Ishikawa (cell line): ENCODE measurements at regions not wholly inside any gene's neighbourhood (a gene's known extent, or its start where the extent isn't known, plus 50 kb on each side); places are given as distances from the start of the nearest gene placed in this dataset.

Experiments
- CEBPB ChIP-seq: IDR thresholded peaks from 2 replicates; pipeline ENCODE4 v1.6.1; 2012
- CREB1 ChIP-seq: IDR thresholded peaks from 2 replicates; pipeline ENCODE4 v1.6.1; 2012; ENCODE audit warnings: low read depth
- EP300 ChIP-seq: IDR thresholded peaks from 2 replicates; pipeline ENCODE4 v1.6.1; 2012; ENCODE audit warnings: borderline replicate concordance
- MAX ChIP-seq: IDR thresholded peaks from 2 replicates; pipeline ENCODE4 v1.6.1; 2012
- NFIC ChIP-seq: IDR thresholded peaks from 2 replicates; pipeline ENCODE4 v1.6.1; 2012
- RAD21 ChIP-seq: IDR thresholded peaks from 2 replicates; pipeline ENCODE4 v1.6.1; 2012; ENCODE audit warnings: low read depth
- YY1 ChIP-seq: IDR thresholded peaks from 2 replicates; pipeline ENCODE4 v1.6.1; 2012; ENCODE audit warnings: low read depth
- ZBTB7A ChIP-seq: IDR thresholded peaks from 2 replicates; pipeline ENCODE4 v1.6.1; 2012; ENCODE audit warnings: low read depth
- TF ChIP-seq, protein P1 (sequence below): IDR thresholded peaks from 2 replicates; pipeline ENCODE4 v1.6.1; 2012
- TF ChIP-seq, protein P2 (sequence below): IDR thresholded peaks from 2 replicates; pipeline ENCODE4 v1.6.1; 2012; ENCODE audit warnings: low read depth, mild to moderate bottlenecking

GRCh38 chr5:121251954-121252353 lies 599.7 kb upstream of the FTMT start:
- TF ChIP-seq, protein P1, sequence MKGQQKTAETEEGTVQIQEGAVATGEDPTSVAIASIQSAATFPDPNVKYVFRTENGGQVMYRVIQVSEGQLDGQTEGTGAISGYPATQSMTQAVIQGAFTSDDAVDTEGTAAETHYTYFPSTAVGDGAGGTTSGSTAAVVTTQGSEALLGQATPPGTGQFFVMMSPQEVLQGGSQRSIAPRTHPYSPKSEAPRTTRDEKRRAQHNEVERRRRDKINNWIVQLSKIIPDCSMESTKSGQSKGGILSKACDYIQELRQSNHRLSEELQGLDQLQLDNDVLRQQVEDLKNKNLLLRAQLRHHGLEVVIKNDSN = no peak
- TF ChIP-seq EP300 (no peak), ZBTB7A (no peak), MAX (no peak), YY1 (no peak), NFIC (no peak), CEBPB (no peak), RAD21 (no peak), CREB1 (no peak)
- TF ChIP-seq, protein P2, sequence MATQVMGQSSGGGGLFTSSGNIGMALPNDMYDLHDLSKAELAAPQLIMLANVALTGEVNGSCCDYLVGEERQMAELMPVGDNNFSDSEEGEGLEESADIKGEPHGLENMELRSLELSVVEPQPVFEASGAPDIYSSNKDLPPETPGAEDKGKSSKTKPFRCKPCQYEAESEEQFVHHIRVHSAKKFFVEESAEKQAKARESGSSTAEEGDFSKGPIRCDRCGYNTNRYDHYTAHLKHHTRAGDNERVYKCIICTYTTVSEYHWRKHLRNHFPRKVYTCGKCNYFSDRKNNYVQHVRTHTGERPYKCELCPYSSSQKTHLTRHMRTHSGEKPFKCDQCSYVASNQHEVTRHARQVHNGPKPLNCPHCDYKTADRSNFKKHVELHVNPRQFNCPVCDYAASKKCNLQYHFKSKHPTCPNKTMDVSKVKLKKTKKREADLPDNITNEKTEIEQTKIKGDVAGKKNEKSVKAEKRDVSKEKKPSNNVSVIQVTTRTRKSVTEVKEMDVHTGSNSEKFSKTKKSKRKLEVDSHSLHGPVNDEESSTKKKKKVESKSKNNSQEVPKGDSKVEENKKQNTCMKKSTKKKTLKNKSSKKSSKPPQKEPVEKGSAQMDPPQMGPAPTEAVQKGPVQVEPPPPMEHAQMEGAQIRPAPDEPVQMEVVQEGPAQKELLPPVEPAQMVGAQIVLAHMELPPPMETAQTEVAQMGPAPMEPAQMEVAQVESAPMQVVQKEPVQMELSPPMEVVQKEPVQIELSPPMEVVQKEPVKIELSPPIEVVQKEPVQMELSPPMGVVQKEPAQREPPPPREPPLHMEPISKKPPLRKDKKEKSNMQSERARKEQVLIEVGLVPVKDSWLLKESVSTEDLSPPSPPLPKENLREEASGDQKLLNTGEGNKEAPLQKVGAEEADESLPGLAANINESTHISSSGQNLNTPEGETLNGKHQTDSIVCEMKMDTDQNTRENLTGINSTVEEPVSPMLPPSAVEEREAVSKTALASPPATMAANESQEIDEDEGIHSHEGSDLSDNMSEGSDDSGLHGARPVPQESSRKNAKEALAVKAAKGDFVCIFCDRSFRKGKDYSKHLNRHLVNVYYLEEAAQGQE = no peak
